Spleen (tissue), 11 donors: ENCODE measurements at regions not wholly inside any gene's neighbourhood (a gene's known extent, or its start where the extent isn't known, plus 50 kb on each side); places are given as distances from the start of the nearest gene placed in this dataset.

Experiments used
- DNase-seq: peaks from one replicate; pipeline ENCODE4 v3.0.0-alpha.2; 2020
- H3K27ac ChIP-seq, 8 donors: fragments of 200-600 bp; sonication (generic) in 7 of 8; 1 replicate in 4 of 8; 2 replicates in 4 of 8; pipeline versions ENCODE4 v1.5.0 to v1.8.0; 2016 to 2021; ENCODE audit warnings: inconsistent platforms in 4 of 8, mild to moderate bottlenecking in 4 of 8, moderate library complexity in 1 of 8
- H3K27me3 ChIP-seq, 7 donors: fragments of 200-600 bp; sonication (generic) in 6 of 7; replicated peaks in 1 of 7; 1 replicate in 4 of 7; 2 replicates in 3 of 7; pipeline versions ENCODE4 v1.5.0 to v1.8.0; 2016 to 2021; ENCODE audit warnings: inconsistent platforms in 3 of 7, mild to moderate bottlenecking in 1 of 7
- H3K36me3 ChIP-seq, 6 donors: fragments of 200-600 bp; sonication (generic) in 5 of 6; 1 replicate in 4 of 6; 2 replicates in 2 of 6; pipeline versions ENCODE4 v1.5.0 to v1.8.0; 2016 to 2021; ENCODE audit warnings: inconsistent platforms in 2 of 6
- H3K4me1 ChIP-seq, 6 donors: fragments of 200-600 bp; sonication (generic) in 5 of 6; 1 replicate in 3 of 6; 2 replicates in 3 of 6; pipeline versions ENCODE4 v1.5.0 to v1.8.0; 2016 to 2021; ENCODE audit warnings: inconsistent platforms in 3 of 6
- H3K4me3 ChIP-seq, 8 donors: fragments of 200-600 bp; sonication (generic) in 7 of 8; 1 replicate in 4 of 8; 2 replicates in 4 of 8; pipeline versions ENCODE4 v1.5.0 to v1.8.0; 2016 to 2021; ENCODE audit warnings: inconsistent platforms in 4 of 8, mild to moderate bottlenecking in 4 of 8, moderate library complexity in 2 of 8
- H3K9me3 ChIP-seq, 8 donors: fragments of 200-600 bp; sonication (generic) in 7 of 8; 1 replicate in 4 of 8; 2 replicates in 4 of 8; pipeline versions ENCODE4 v1.5.0 to v1.8.0; 2016 to 2021; ENCODE audit warnings: inconsistent platforms in 4 of 8
- CTCF ChIP-seq, 11 experiments: fragments of 200-600 bp in 7 of 11; fragments of 450-650 bp in 4 of 11; sonication (generic) in 4 of 11; IDR thresholded peaks in 8 of 11; conservative IDR thresholded peaks in 3 of 11; 1 replicate in 7 of 11; 2 replicates in 4 of 11; pipeline versions ENCODE4 v1.4.0 to v1.8.0; 2016 to 2021; ENCODE audit warnings: antibody characterized with exemption in 11 of 11, inconsistent platforms in 4 of 11, mild to moderate bottlenecking in 1 of 11
- POLR2A ChIP-seq, 3 donors: fragments of 450-650 bp; IDR thresholded peaks; one replicate each; pipeline ENCODE4 v1.5.1; 2017; ENCODE audit warnings: antibody characterized with exemption in 3 of 3, mild to moderate bottlenecking in 1 of 3
- POLR2AphosphoS5 ChIP-seq, 3 donors: sonication (generic); formaldehyde crosslinking; IDR thresholded peaks; one replicate each; pipeline ENCODE4 v1.5.1; 2017; ENCODE audit warnings: antibody characterized with exemption in 3 of 3
- WGBS, 5 donors: extraction: QIAGEN DNeasy Blood & Tissue Kit in 3 of 5; methylation state at CpG; one replicate each; pipeline versions ENCODE4 v1.1.5 to v1.1.7; 2013 to 2018; 5-methylcytosine and 5-hydroxymethylcytosine counted together
- intact Hi-C: fragments of 100-400 bp; cut with DNase I; formaldehyde crosslinking; loops from one replicate; pipeline ENCODE4 v1.15.0; 2023; ENCODE audit warnings: low total_unique reads
- donor health status: healthy with polysubstance abuse.
- donor health status: DM: no; HTN: no; CAD: no; lungs with moderate emphysema.
- donor health status: DM: no; HTN: no; CAD: no.
- donor health status: Bipolar disorder and iron deficiency.
- donor health status: healthy.
- donor health status: DM: no; HTN: no; CAD: no.
- donor health status: DM: yes; HTN: yes; CAD: no.

- Histone ChIP-seq H3K4me1 (no peaks in the 10 kb centered on the region), H3K27me3 (no peaks in the 10 kb centered on the region), H3K27ac (no peak overlapping the region), H3K4me3 (no peak overlapping the region), H3K9me3 (peaks cover 0 to 9% (median 5%) of the 10 kb centered on the region in 8 donors), H3K36me3 (no peaks in the 10 kb centered on the region)
- intact Hi-C loops = no loop called here
- no peak for TF ChIP-seq POLR2A (IDR thresholded peaks at IDR 0.05)
- TF ChIP-seq POLR2AphosphoS5 (IDR thresholded peaks at IDR 0.05) = no peak
- no peak for TF ChIP-seq CTCF (IDR thresholded peaks at IDR 0.05 in 8 of 11, conservative IDR thresholded peaks at IDR 0.05 in 3 of 11)
- WGBS, 5 donors = 50 to 80% (median 73%) methylated on average over 4 of the region's 4 CpGs
- no peak for DNase-seq
Measured at GRCh38 chr17:70238646-70239045, 69.3 kb downstream of the KCNJ2 start.

GRCh38 chr17:70239391-70239826 lies 70.1 kb downstream of the KCNJ2 start:
- WGBS, 5 donors = 0 to 43% (median 26%) methylated on average over 1 of the region's 1 CpG
- no peak for DNase-seq
- TF ChIP-seq POLR2A (IDR thresholded peaks at IDR 0.05) = no peak
- TF ChIP-seq CTCF (IDR thresholded peaks at IDR 0.05 in 8 of 11, conservative IDR thresholded peaks at IDR 0.05 in 3 of 11) = no peak
- TF ChIP-seq POLR2AphosphoS5 (IDR thresholded peaks at IDR 0.05) = no peak
- no peaks in the 10 kb centered on the region for H3K27me3 ChIP-seq
- no peak overlapping the region for H3K27ac ChIP-seq
- no peaks in the 10 kb centered on the region for H3K4me1 ChIP-seq
- H3K9me3 ChIP-seq = peaks cover 0 to 9% (median 5%) of the 10 kb centered on the region in 8 donors
- H3K4me3 ChIP-seq = no peak overlapping the region
- no peaks in the 10 kb centered on the region for H3K36me3 ChIP-seq
- intact Hi-C loops = no loop called here

DNA sequence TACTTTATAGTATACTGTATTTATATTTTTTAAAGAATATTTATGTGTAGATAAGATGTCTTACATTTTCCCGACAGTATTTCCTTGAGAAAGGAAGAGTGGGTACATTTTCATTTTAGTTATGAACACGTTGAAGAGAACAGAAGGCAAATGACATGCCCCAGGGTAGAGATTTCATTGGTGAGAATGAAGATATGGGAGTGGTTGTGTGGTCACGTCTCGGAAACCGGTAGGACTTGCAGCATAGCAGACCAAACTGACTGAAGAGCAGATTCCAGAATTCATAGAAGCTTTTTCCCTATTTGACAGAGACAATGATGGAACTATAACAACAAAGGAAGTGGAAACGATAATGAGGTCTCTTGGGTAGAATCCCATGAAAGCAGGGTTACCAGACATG lies 71.7 kb downstream of the KCNJ2 start:
- intact Hi-C loops = no loop called here
- no peak overlapping the region for H3K4me3 ChIP-seq
- H3K9me3 ChIP-seq = no peaks in the 10 kb centered on the region
- WGBS, 5 donors = 81 to 93% (median 86%) methylated on average over 6 of the region's 6 CpGs
- no peaks in the 10 kb centered on the region for H3K36me3 ChIP-seq
- no peaks in the 10 kb centered on the region for H3K27me3 ChIP-seq
- TF ChIP-seq POLR2AphosphoS5 (IDR thresholded peaks at IDR 0.05) (no peak), POLR2A (IDR thresholded peaks at IDR 0.05) (no peak), CTCF (IDR thresholded peaks at IDR 0.05 in 8 of 11, conservative IDR thresholded peaks at IDR 0.05 in 3 of 11) (no peak)
- DNase-seq = no peak
- no peak overlapping the region for H3K27ac ChIP-seq
- H3K4me1 ChIP-seq = no peaks in the 10 kb centered on the region

GRCh38 chr17:70242781-70243437 lies 73.6 kb downstream of the KCNJ2 start:
- intact Hi-C loops = no loop called here
- Histone ChIP-seq H3K27ac (no peak overlapping the region), H3K27me3 (no peaks in the 10 kb centered on the region), H3K36me3 (no peaks in the 10 kb centered on the region), H3K4me3 (no peak overlapping the region), H3K9me3 (peaks cover 0 to 5% (median 0%) of the 10 kb centered on the region in 8 donors), H3K4me1 (no peaks in the 10 kb centered on the region)
- WGBS, 5 donors = 70 to 86% (median 80%) methylated on average over 7 of the region's 7 CpGs
- TF ChIP-seq POLR2A (IDR thresholded peaks at IDR 0.05) = no peak
- no peak for TF ChIP-seq POLR2AphosphoS5 (IDR thresholded peaks at IDR 0.05)
- no peak for DNase-seq
